Amygdala (tissue), 56 donors: ENCODE measurements at regions not wholly inside any gene's neighbourhood (a gene's known extent, or its start where the extent isn't known, plus 50 kb on each side); places are given as distances from the start of the nearest gene placed in this dataset.
"Not testable (repeated sequence)": the region's sequence is repeated elsewhere in the genome, so short reads cannot be mapped to it uniquely, and the experiment has no call there.

Source experiments
- DNase-seq, 56 donors: peaks; one replicate each; lab custom pipeline; 2025; lab: John Stamatoyannopoulos, UW

- no peak for DNase-seq
These were observed 384.0 kb downstream of the RPS24 start for GRCh38 chr10:78417425-78418370.

GRCh38 chr10:78419481-78420265 is 386.0 kb downstream of the RPS24 start:
- DNase-seq = no peak

GRCh38 chr10:78420946-78421735 is 387.5 kb downstream of the RPS24 start:
- peak in 2 of 56 donors; percentile 17 to 21 for DNase-seq

GRCh38 chr10:78424050-78424449 is 390.4 kb downstream of the RPS24 start:
- not testable (repeated sequence) for DNase-seq

GRCh38 chr10:78424723-78425122 is 391.1 kb downstream of the RPS24 start:
- no peak for DNase-seq

GRCh38 chr10:78426181-78426580 is 392.5 kb downstream of the RPS24 start:
- no peak for DNase-seq

GRCh38 chr10:78427497-78428031 is 393.9 kb downstream of the RPS24 start:
- DNase-seq = no peak

- no peak for DNase-seq
These were observed 394.9 kb downstream of the RPS24 start for GRCh38 chr10:78428579-78428978.

- DNase-seq = no peak
These were observed 396.3 kb downstream of the RPS24 start for GRCh38 chr10:78429984-78430383.

- peak in 2 of 56 donors; percentile 7 to 11 for DNase-seq
These were observed 398.9 kb downstream of the RPS24 start for GRCh38 chr10:78432583-78432982.

GRCh38 chr10:78433076-78433595 is 399.5 kb downstream of the RPS24 start:
- peak in 1 of 56 donors; percentile 13 for DNase-seq

GRCh38 chr10:78433766-78434535 is 400.3 kb downstream of the RPS24 start:
- peak in 6 of 56 donors; percentile 13 to 39 (median 19) for DNase-seq

GRCh38 chr10:78434886-78435285 is 401.2 kb downstream of the RPS24 start:
- DNase-seq = no peak

- no peak for DNase-seq
These were observed 402.0 kb downstream of the RPS24 start for GRCh38 chr10:78435484-78436221.

- DNase-seq = no peak
These were observed 402.5 kb downstream of the RPS24 start for GRCh38 chr10:78436222-78436573.

GRCh38 chr10:78436706-78437406 is 403.2 kb downstream of the RPS24 start:
- peak in 1 of 56 donors; percentile 22 for DNase-seq

- no peak for DNase-seq
These were observed 403.7 kb downstream of the RPS24 start for GRCh38 chr10:78437407-78437768.
